RWPE1 (cell line): ENCODE measurements at regions not wholly inside any gene's neighbourhood (a gene's known extent, or its start where the extent isn't known, plus 50 kb on each side); places are given as distances from the start of the nearest gene placed in this dataset.

Experiments
- CTCF ChIA-PET: fragments of 350-600 bp; sonication (Branson Sonifier 250); formaldehyde crosslinking; extraction: SDS; loops from one replicate; lab custom pipeline; 2021; lab: Yijun Ruan, JAX
- POLR2A ChIA-PET: fragments of 400-600 bp; formaldehyde crosslinking; extraction: SDS; loops from one replicate; lab custom pipeline; 2020; ENCODE audit warnings: antibody characterized with exemption; ENCODE audit not compliant: low non-redundant PET; lab: Yijun Ruan, JAX
- DNase-seq: peaks from one replicate; pipeline ENCODE4 v3.0.0; 2012; ENCODE audit warnings: low spot score
- H3K27ac ChIP-seq: fragments of 450-650 bp; 2 replicates; pipeline ENCODE4 v1.5.1; 2017
- CTCF ChIP-seq: fragments of 450-650 bp; conservative IDR thresholded peaks from 2 replicates; pipeline ENCODE4 v1.5.1; 2017; ENCODE audit warnings: low read depth, mild to moderate bottlenecking

- no peak overlapping the region for H3K27ac ChIP-seq
- no peak for TF ChIP-seq CTCF
- CTCF ChIA-PET = no interaction called here
- DNase-seq = no peak
- POLR2A ChIA-PET = no interaction called here
Measured at GRCh38 chr5:10839916-10840599, 79.0 kb upstream of the DAP start.

- no peak overlapping the region for H3K27ac ChIP-seq
- no peak for TF ChIP-seq CTCF
- DNase-seq = no peak
- POLR2A ChIA-PET = no interaction called here
- CTCF ChIA-PET = no interaction called here
Measured at GRCh38 chr5:10839118-10839517, 78.1 kb upstream of the DAP start.

- CTCF ChIA-PET = interaction anchor here (0.7 kb wide), 1 partner anchor 1685 kb away, joined by 3 read pairs; no protein-coding TSS in a partner anchor
- POLR2A ChIA-PET = no interaction called here
- H3K27ac ChIP-seq = no peak overlapping the region
- TF ChIP-seq CTCF = no peak
- no peak for DNase-seq
Measured at GRCh38 chr5:10838038-10838437, 77.0 kb upstream of the DAP start.

GRCh38 chr5:10836986-10837385, 76.0 kb upstream of the DAP start:
- ChIA-PET CTCF (no interaction called here), POLR2A (no interaction called here)
- no peak overlapping the region for H3K27ac ChIP-seq
- no peak for TF ChIP-seq CTCF
- no peak for DNase-seq

GRCh38 chr5:10834695-10835094, 73.7 kb upstream of the DAP start:
- no peak for TF ChIP-seq CTCF
- ChIA-PET CTCF (no interaction called here), POLR2A (no interaction called here)
- no peak overlapping the region for H3K27ac ChIP-seq
- DNase-seq = no peak

- H3K27ac ChIP-seq = no peak overlapping the region
- ChIA-PET POLR2A (no interaction called here), CTCF (no interaction called here)
- no peak for DNase-seq
- TF ChIP-seq CTCF = no peak
Measured at GRCh38 chr5:10832987-10833386, 72.0 kb upstream of the DAP start.
